GM23338 (cell line): ENCODE measurements at regions not wholly inside any gene's neighbourhood (a gene's known extent, or its start where the extent isn't known, plus 50 kb on each side); places are given as distances from the start of the nearest gene placed in this dataset.

Source experiments
- ATAC-seq: fragments of 200-7000 bp; cut with Tn5 transposase; 3 replicates; pipeline ENCODE4 v1.9.1; 2020
- DNase-seq: peaks from one replicate; pipeline ENCODE4 v3.0.0-alpha.2; 2015; ENCODE audit warnings: low spot score
- H2AFZ ChIP-seq: fragments of 200-600 bp; sonication (generic); 2 replicates; pipeline ENCODE4 v1.8.0; 2016; ENCODE audit warnings: antibody characterized with exemption, mild to moderate bottlenecking, moderate library complexity
- H3F3A ChIP-seq: fragments of 200-600 bp; sonication (generic); replicated peaks from 2 replicates; pipeline ENCODE4 v1.8.0; 2017; ENCODE audit warnings: antibody characterized with exemption, mixed run types, low read depth
- H3K27ac ChIP-seq: fragments of 200-600 bp; sonication (generic); 2 replicates; pipeline ENCODE4 v1.6.1; 2016; ENCODE audit warnings: low read depth
- H3K27me3 ChIP-seq: fragments of 200-600 bp; sonication (generic); 2 replicates; pipeline ENCODE4 v1.8.0; 2016; ENCODE audit warnings: mild to moderate bottlenecking, mixed run types, moderate library complexity; ENCODE audit not compliant: insufficient read depth
- H3K36me3 ChIP-seq: fragments of 200-600 bp; sonication (generic); 2 replicates; pipeline ENCODE4 v1.8.0; 2016; ENCODE audit warnings: mild to moderate bottlenecking; ENCODE audit not compliant: insufficient read depth
- H3K4me1 ChIP-seq: fragments of 200-600 bp; sonication (generic); 2 replicates; pipeline ENCODE4 v1.8.0; 2016; ENCODE audit warnings: mild to moderate bottlenecking, moderate library complexity; ENCODE audit not compliant: insufficient read depth
- H3K4me2 ChIP-seq: fragments of 200-600 bp; sonication (generic); 2 replicates; pipeline ENCODE4 v1.7.1; 2017; ENCODE audit warnings: mixed run types
- H3K4me3 ChIP-seq: fragments of 200-600 bp; sonication (generic); 2 replicates; pipeline ENCODE4 v1.6.1; 2016; ENCODE audit warnings: mixed run types
- H3K79me2 ChIP-seq: fragments of 200-600 bp; sonication (generic); replicated peaks from 2 replicates; pipeline ENCODE4 v1.8.0; 2017; ENCODE audit warnings: mild to moderate bottlenecking; ENCODE audit not compliant: insufficient read depth
- H3K9me2 ChIP-seq: fragments of 200-600 bp; sonication (generic); 2 replicates; pipeline ENCODE4 v1.8.0; 2017; ENCODE audit not compliant: insufficient read depth
- H4K20me1 ChIP-seq: fragments of 200-600 bp; sonication (generic); replicated peaks from 2 replicates; pipeline ENCODE4 v1.8.0; 2017; ENCODE audit warnings: mild to moderate bottlenecking; ENCODE audit not compliant: insufficient read depth
- H3K27ac Mint-ChIP-seq: 2 replicates; pipeline ENCODE4 v1.8.0; 2020; ENCODE audit warnings: inconsistent platforms, mild to moderate bottlenecking, moderate library complexity, mixed read lengths
- H3K27me3 Mint-ChIP-seq: 3 replicates; pipeline ENCODE4 v1.8.0; 2022; ENCODE audit warnings: low read depth, mild to moderate bottlenecking, moderate library complexity, mixed read lengths, inconsistent platforms; ENCODE audit not compliant: insufficient read depth, poor library complexity
- H3K36me3 Mint-ChIP-seq: 3 replicates; pipeline ENCODE4 v1.8.0; 2021; ENCODE audit warnings: low read depth, mild to moderate bottlenecking, inconsistent platforms, moderate library complexity, mixed read lengths
- H3K4me1 Mint-ChIP-seq: 3 replicates; pipeline ENCODE4 v1.8.0; 2020; ENCODE audit warnings: mild to moderate bottlenecking, inconsistent platforms, mixed read lengths
- H3K4me3 Mint-ChIP-seq: 3 replicates; pipeline ENCODE4 v1.8.0; 2021; ENCODE audit warnings: moderate library complexity, mild to moderate bottlenecking, inconsistent platforms, mixed read lengths
- H3K9me3 Mint-ChIP-seq: 3 replicates; pipeline ENCODE4 v1.8.0; 2020; ENCODE audit warnings: moderate library complexity, mild to moderate bottlenecking, inconsistent platforms, mixed read lengths
- ETS1 ChIP-seq: IDR thresholded peaks from 2 replicates; pipeline ENCODE4 v1.6.1; 2016; ENCODE audit warnings: antibody characterized with exemption
- EZH2 ChIP-seq: fragments of 200-600 bp; sonication (generic); IDR thresholded peaks from one replicate; pipeline ENCODE4 v1.8.0; 2017; ENCODE audit warnings: antibody characterized with exemption, mild to moderate bottlenecking, low read depth; ENCODE audit not compliant: unreplicated experiment
- EZH2phosphoT487 ChIP-seq: fragments of 200-600 bp; sonication (generic); IDR thresholded peaks from one replicate; pipeline ENCODE4 v1.8.1; 2018; ENCODE audit warnings: antibody characterized with exemption; ENCODE audit not compliant: unreplicated experiment
- NANOG ChIP-seq: IDR thresholded peaks from 2 replicates; pipeline ENCODE4 v1.6.1; 2016; ENCODE audit warnings: antibody characterized with exemption, borderline replicate concordance
- REST ChIP-seq: IDR thresholded peaks from one replicate; pipeline ENCODE4 v1.6.1; 2018; ENCODE audit warnings: antibody characterized with exemption; ENCODE audit not compliant: unreplicated experiment
- STAT1 ChIP-seq: IDR thresholded peaks from one replicate; pipeline ENCODE4 v1.6.1; 2016; ENCODE audit warnings: antibody characterized with exemption; ENCODE audit not compliant: unreplicated experiment
- ZNF114 ChIP-seq: fragments of 250-450 bp; sonication (Bioruptor Pico); IDR thresholded peaks from 2 replicates; pipeline ENCODE4 v1.5.0; 2020; ENCODE audit warnings: mild to moderate bottlenecking, moderate library complexity
- ZNF331 ChIP-seq: fragments of 250-450 bp; sonication (Bioruptor Pico); IDR thresholded peaks from 2 replicates; pipeline ENCODE4 v1.5.0; 2020; ENCODE audit warnings: low read depth, mild to moderate bottlenecking, moderate library complexity
- ZNF462 ChIP-seq: fragments of 250-450 bp; sonication (Bioruptor Pico); IDR thresholded peaks from 2 replicates; pipeline ENCODE4 v1.5.0; 2020; ENCODE audit warnings: mild to moderate bottlenecking, moderate library complexity

GRCh38 chr18:43213816-43214215 lies 63.5 kb downstream of the SYT4 start:
- Histone ChIP-seq H2AFZ (no peak overlapping the region), H3K4me2 (no peak overlapping the region), H3K27ac (no peak overlapping the region), H3K79me2 (no peaks in the 10 kb centered on the region), H3K27me3 (no peaks in the 10 kb centered on the region), H3K4me1 (no peaks in the 10 kb centered on the region), H3F3A (no peaks in the 10 kb centered on the region), H3K36me3 (no peaks in the 10 kb centered on the region), H3K9me2 (peaks cover 6% of the 10 kb centered on the region; the same call in 1 of the 2 replicates), H3K4me3 (no peak overlapping the region), H4K20me1 (no peaks in the 10 kb centered on the region)
- DNase-seq (no peak), ATAC-seq (no peak)
- no peak overlapping the region for H3K4me3 Mint-ChIP-seq
- no peaks in the 10 kb centered on the region for H3K9me3 Mint-ChIP-seq
- no peaks in the 10 kb centered on the region for H3K27me3 Mint-ChIP-seq
- H3K4me1 Mint-ChIP-seq: 0 out of 3 replicates have a peak, but pooled peaks cover 4% of the 10 kb centered on the region
- TF ChIP-seq ZNF331 (CRISPR knock-in tag): no peak
- no peak for TF ChIP-seq EZH2phosphoT487
- TF ChIP-seq EZH2: no peak
- no peak for TF ChIP-seq ETS1
- TF ChIP-seq STAT1: no peak
- no peak for TF ChIP-seq REST
- TF ChIP-seq NANOG: no peak
- TF ChIP-seq ZNF462: no peak
- no peak for TF ChIP-seq ZNF114 (CRISPR knock-in tag)
- no peak overlapping the region for H3K27ac Mint-ChIP-seq
- no peaks in the 10 kb centered on the region for H3K36me3 Mint-ChIP-seq
